HEK293T (cell line): ENCODE measurements at regions not wholly inside any gene's neighbourhood (a gene's known extent, or its start where the extent isn't known, plus 50 kb on each side); places are given as distances from the start of the nearest gene placed in this dataset.

Source experiments
- CTCF ChIA-PET: fragments of 350-600 bp; formaldehyde crosslinking; extraction: SDS; loops from one replicate; lab custom pipeline; 2021; ENCODE audit warnings: antibody characterized with exemption, inconsistent platforms; lab: Yijun Ruan, JAX
- POLR2A ChIA-PET: fragments of 350-600 bp; formaldehyde crosslinking; extraction: SDS; loops from one replicate; lab custom pipeline; 2020; ENCODE audit warnings: antibody characterized with exemption, inconsistent platforms; lab: Yijun Ruan, JAX
- DNase-seq: peaks from one replicate; pipeline ENCODE4 v3.0.0; 2012; ENCODE audit warnings: mixed read lengths; ENCODE audit errors: extremely low spot score
- ARNT ChIP-seq: fragments of 450-650 bp; IDR thresholded peaks from 2 replicates; pipeline ENCODE4 v1.6.1; 2017; ENCODE audit warnings: mild to moderate bottlenecking
- BHLHE40 ChIP-seq: fragments of 450-650 bp; IDR thresholded peaks from 2 replicates; pipeline ENCODE4 v1.6.1; 2016; ENCODE audit warnings: mild to moderate bottlenecking, moderate library complexity, borderline replicate concordance
- CTBP1 ChIP-seq: fragments of 450-650 bp; IDR thresholded peaks from 2 replicates; pipeline ENCODE4 v1.6.1; 2016; ENCODE audit warnings: borderline replicate concordance
- ELF4 ChIP-seq: fragments of 450-650 bp; IDR thresholded peaks from 2 replicates; pipeline ENCODE4 v1.6.1; 2017; ENCODE audit warnings: antibody characterized with exemption
- FOXA1 ChIP-seq: fragments of 450-650 bp; IDR thresholded peaks from 2 replicates; pipeline ENCODE4 v1.6.1; 2016; ENCODE audit warnings: mild to moderate bottlenecking
- FOXK2 ChIP-seq: fragments of 450-650 bp; IDR thresholded peaks from 2 replicates; pipeline ENCODE4 v1.6.1; 2016; ENCODE audit warnings: mild to moderate bottlenecking
- FOXM1 ChIP-seq: fragments of 450-650 bp; IDR thresholded peaks from 2 replicates; pipeline ENCODE4 v1.6.1; 2017; ENCODE audit warnings: mild to moderate bottlenecking, borderline replicate concordance
- HDGF ChIP-seq: fragments of 450-650 bp; IDR thresholded peaks from 2 replicates; pipeline ENCODE4 v1.6.1; 2017; ENCODE audit warnings: antibody characterized with exemption, borderline replicate concordance
- L3MBTL2 ChIP-seq: fragments of 450-650 bp; conservative IDR thresholded peaks from 2 replicates; pipeline ENCODE4 v1.6.1; 2016; ENCODE audit warnings: mild to moderate bottlenecking
- LEF1 ChIP-seq: fragments of 450-650 bp; IDR thresholded peaks from 2 replicates; pipeline ENCODE4 v1.6.1; 2017; ENCODE audit warnings: mild to moderate bottlenecking, borderline replicate concordance
- NFRKB ChIP-seq: fragments of 450-650 bp; IDR thresholded peaks from 2 replicates; pipeline ENCODE4 v1.6.1; 2016; ENCODE audit warnings: mild to moderate bottlenecking, moderate library complexity
- SP1 ChIP-seq: fragments of 450-650 bp; IDR thresholded peaks from 2 replicates; pipeline ENCODE4 v1.6.1; 2017
- SUZ12 ChIP-seq: fragments of 450-650 bp; IDR thresholded peaks from 2 replicates; pipeline ENCODE4 v1.6.1; 2016; ENCODE audit warnings: mild to moderate bottlenecking
- TARDBP ChIP-seq: fragments of 450-650 bp; IDR thresholded peaks from 2 replicates; pipeline ENCODE4 v1.6.1; 2016
- ZNF384 ChIP-seq: fragments of 450-650 bp; IDR thresholded peaks from 2 replicates; pipeline ENCODE4 v1.6.1; 2016
- TF ChIP-seq, protein P1 (sequence below): fragments of 450-650 bp; IDR thresholded peaks from 2 replicates; pipeline ENCODE4 v1.6.1; 2016

DNA sequence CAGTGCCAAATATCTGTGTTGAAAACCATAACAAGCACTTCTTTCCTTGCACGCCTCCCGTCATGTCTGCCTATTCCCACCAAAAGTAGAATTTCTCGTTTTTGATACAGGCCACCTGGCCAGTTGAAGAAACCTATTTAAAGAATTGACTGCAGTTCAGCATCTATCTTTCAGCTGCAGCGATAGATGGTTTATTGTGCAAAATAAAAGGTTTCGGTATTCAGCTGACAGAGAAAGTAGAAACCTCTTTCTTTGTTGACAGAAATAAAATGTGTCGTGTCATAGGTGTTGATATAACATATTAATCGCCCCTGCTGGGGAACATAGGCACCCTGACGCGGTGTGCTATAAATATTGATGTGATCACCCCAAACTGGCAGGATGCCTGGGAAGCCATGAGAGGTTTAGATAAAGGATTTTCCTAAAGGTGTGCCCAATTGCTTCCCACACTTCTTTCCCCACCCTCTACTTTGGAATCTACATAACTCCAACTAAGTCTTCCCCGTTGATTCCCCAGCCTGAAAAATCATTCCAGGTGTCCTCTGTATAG, 570.4 kb downstream of the CCDC85A start:
- TF ChIP-seq NFRKB (no peak), ELF4 (no peak), FOXA1 (no peak), HDGF (no peak), SP1 (no peak)
- TF ChIP-seq, protein P1, sequence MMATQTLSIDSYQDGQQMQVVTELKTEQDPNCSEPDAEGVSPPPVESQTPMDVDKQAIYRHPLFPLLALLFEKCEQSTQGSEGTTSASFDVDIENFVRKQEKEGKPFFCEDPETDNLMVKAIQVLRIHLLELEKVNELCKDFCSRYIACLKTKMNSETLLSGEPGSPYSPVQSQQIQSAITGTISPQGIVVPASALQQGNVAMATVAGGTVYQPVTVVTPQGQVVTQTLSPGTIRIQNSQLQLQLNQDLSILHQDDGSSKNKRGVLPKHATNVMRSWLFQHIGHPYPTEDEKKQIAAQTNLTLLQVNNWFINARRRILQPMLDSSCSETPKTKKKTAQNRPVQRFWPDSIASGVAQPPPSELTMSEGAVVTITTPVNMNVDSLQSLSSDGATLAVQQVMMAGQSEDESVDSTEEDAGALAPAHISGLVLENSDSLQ = no peak
- ChIA-PET POLR2A (no interaction called here), CTCF (interaction anchor here (0.6 kb wide), 1 partner anchor 275 kb away, joined by 3 read pairs; no protein-coding TSS in a partner anchor)
- no peak for DNase-seq

DNA sequence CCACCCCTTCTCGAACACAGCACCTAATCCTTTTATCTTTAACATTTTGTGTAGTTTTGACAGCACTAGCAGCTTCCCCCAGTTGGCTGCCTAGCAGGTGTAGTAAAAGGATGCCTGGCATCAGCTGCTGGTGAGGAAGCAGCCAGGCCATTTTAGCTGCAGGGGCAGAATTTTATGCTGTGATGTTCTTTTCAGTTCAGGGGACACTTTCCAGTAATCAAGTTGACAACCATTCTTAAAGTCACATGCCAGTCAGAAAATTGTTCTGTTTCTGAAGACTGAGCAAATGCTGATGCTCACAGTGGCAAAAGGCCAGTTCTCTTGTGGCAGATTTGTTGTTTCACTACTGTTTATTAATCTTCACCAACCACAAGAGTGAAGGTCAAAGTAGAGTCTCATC, 570.8 kb downstream of the CCDC85A start:
- no peak for DNase-seq
- ChIA-PET POLR2A (no interaction called here), CTCF (interaction anchor here (0.6 kb wide), 1 partner anchor 276 kb away, joined by 3 read pairs; no protein-coding TSS in a partner anchor)
- TF ChIP-seq FOXK2 (no peak), SP1 (no peak), NFRKB (no peak), TARDBP (no peak), FOXA1 (no peak), L3MBTL2 (no peak), LEF1 (no peak), CTBP1 (no peak), FOXM1 (no peak), BHLHE40 (no peak)

DNA sequence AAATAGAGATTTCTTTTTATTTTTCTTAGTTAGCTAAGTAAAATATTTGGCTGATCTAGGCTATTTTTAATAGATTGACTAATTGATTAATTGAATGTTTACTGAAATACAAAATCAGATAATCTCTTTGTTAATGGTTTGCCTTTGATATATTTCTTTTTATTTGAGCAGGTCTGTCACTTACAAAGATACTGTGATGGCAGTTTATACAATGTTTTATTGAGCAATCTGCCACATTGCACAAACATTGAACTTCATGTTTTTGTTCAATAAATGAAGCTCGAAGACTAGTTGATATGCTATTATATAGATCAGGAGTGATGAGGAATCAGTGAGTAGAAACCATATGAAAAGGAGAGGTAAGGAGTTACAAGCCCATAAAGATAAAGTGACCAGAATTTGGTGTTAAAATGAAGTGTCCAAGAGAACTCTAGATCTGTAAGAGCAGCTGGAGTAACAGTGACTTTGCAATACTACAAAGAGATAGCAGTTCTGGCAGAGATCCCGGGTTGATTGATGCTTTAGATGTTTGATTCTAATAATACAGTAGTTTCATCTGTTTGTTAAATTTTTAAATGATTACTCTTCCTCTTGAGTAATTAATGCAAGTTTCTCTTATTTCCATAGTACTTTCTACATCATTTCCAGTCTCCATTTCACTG, 574.2 kb downstream of the CCDC85A start:
- no peak for DNase-seq
- ChIA-PET CTCF (no interaction called here), POLR2A (no interaction called here)
- TF ChIP-seq CTBP1 (no peak), ARNT (no peak), HDGF (no peak)

DNA sequence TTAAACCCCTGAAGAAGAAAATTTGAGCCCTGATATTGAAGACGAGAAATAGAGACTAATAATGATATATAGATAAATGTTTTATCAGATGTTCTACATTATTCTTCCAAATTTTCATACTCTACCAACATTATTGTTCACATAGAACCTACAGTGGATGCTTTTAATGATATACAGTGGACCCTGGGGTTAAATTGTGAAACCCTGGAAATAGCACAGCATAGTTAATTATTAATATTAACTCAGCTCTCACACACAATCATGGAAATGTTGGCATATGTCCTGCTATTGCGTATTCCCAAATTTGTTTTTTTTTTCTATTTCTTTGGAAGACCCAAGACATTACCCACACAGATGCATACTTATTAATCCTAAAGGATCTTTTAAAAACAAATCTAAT, 579.9 kb downstream of the CCDC85A start:
- TF ChIP-seq BHLHE40 (no peak), TARDBP (no peak), SP1 (no peak), ELF4 (no peak), HDGF (no peak), FOXM1 (no peak), LEF1 (no peak), L3MBTL2 (no peak)
- CTCF ChIA-PET = no interaction called here
- POLR2A ChIA-PET = no interaction called here
- DNase-seq = no peak

DNA sequence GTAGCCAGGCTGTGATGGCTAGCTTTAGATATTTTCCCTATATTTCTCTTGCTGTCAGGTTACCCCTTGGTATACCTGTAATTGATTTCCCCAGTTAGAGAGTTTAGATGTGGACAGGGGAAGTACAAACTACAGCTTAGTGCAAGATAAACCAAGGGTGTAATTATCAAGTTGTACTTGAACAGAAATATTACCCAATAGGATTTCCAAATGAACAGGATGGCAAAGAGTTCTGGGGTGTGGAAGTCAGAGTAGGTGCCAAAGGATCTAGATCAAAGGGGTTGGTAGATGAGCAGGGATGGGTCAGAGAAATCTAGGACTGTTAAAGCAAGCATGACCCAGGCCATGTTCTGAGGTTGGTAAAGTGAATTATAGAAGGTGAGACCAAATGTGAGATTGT, 585.2 kb downstream of the CCDC85A start:
- TF ChIP-seq CTBP1 (no peak), L3MBTL2 (no peak), FOXK2 (no peak), SUZ12 (no peak), LEF1 (no peak), ZNF384 (no peak), TARDBP (no peak), FOXM1 (no peak), SP1 (no peak), ELF4 (no peak), HDGF (no peak), FOXA1 (no peak), ARNT (no peak), BHLHE40 (no peak), NFRKB (no peak)
- TF ChIP-seq, protein P1 = no peak
- DNase-seq = no peak
- ChIA-PET CTCF (no interaction called here), POLR2A (no interaction called here)

DNA sequence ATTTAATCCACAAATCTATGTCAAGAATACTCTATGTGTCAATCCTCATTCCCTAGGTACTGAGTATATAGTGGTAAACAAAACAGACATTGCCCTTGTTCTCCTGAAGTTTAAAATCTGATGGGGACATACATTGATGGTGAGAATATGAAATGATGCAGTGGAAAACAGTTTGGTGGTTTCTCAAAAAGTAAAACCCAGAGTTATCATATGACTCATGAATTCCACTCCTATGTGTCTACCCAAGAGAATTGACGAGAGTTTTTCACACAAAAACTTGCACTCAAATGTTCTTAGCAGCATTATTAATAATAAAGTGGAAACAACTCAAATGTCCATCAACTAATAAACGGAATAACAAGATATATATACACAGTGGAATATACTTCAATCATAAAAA, 586.7 kb downstream of the CCDC85A start:
- CTCF ChIA-PET = no interaction called here
- no peak for DNase-seq
- no peak for TF ChIP-seq SUZ12
- TF ChIP-seq LEF1 = no peak
- no peak for TF ChIP-seq BHLHE40
- TF ChIP-seq NFRKB = no peak
- no peak for TF ChIP-seq CTBP1
- TF ChIP-seq HDGF = no peak
- TF ChIP-seq FOXK2 = no peak
- TF ChIP-seq FOXA1 = no peak
- no peak for TF ChIP-seq ELF4
- no peak for TF ChIP-seq ZNF384
- no peak for TF ChIP-seq FOXM1
- TF ChIP-seq ARNT = no peak
- POLR2A ChIA-PET = no interaction called here

DNA sequence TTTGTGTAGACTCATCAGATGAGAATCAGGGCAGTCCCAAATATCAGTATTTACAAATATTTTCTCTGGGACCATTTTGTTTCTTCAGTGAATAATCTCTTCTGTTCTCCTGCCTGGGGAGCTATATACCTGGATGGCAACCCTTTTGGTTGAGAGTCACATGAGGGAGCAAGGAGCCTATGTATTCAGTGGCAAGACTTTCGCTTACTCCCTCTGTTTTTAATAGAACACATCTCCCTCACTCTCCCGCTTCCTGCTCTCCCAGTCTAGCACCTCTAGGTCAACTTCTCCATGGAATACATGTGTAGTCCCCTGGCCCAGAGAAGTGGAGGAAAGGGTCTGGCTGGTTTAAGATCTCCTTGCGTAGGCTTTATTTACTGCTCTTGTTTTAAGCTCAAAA, 600.3 kb downstream of the CCDC85A start:
- ChIA-PET CTCF (no interaction called here), POLR2A (no interaction called here)
- TF ChIP-seq LEF1 (no peak), BHLHE40 (no peak), ZNF384 (no peak), TARDBP (no peak), SP1 (no peak), FOXA1 (no peak), SUZ12 (no peak), FOXM1 (no peak)
- no peak for DNase-seq
